ENCODE measurements at regions not wholly inside any gene's neighbourhood (a gene's known extent, or its start where the extent isn't known, plus 50 kb on each side); places are given as distances from the start of the nearest gene placed in this dataset.
A peak's percentile ranks its signal among the peaks of the same experiment; 100 is the strongest.

- ChIA-PET CTCF (ENCODE audit: low intra/inter-chr PET ratio, low total read pairs) (no interaction called here), POLR2A (no interaction called here)
- DNase-seq (ENCODE audit: low spot score) (peak; percentile 77), FAIRE-seq (no peak), ATAC-seq (peak; percentile 86)
- H3K27ac ChIP-seq (ENCODE audit: extremely low read length, insufficient read depth, low read length): no peak overlapping the region
- H3K27me3 ChIP-seq (ENCODE audit: control insufficient read depth in 1 of 2, insufficient read depth in 2 of 2, low read length in 2 of 2): peaks cover 7 to 45% of the 10 kb centered on the region in 2 experiments; a peak in 4 of 5 replicates
- H3K36me3 ChIP-seq (replicated peaks in 1 of 2; ENCODE audit: control insufficient read depth in 1 of 2, insufficient read depth in 2 of 2, low read length in 2 of 2): no peaks in the 10 kb centered on the region
- no peak overlapping the region for H3K4me3 ChIP-seq (replicated peaks in 1 of 3; ENCODE audit: insufficient read depth in 1 of 3, low read depth in 2 of 3, low read length in 3 of 3)
- no peaks in the 10 kb centered on the region for H3K9me3 ChIP-seq (ENCODE audit: low read length)
- peaks cover 7% of the 10 kb centered on the region; the same call in 1 of the 2 replicates for H4K20me1 ChIP-seq (ENCODE audit: insufficient read depth, low read length)
- no peaks in the 10 kb centered on the region for H3K4me1 ChIP-seq (ENCODE audit: insufficient read depth, low read length)
- intact Hi-C loops (cut with micrococcal nuclease; ENCODE audit: unreplicated experiment): no loop called here
- WGBS (ENCODE audit: low lambda C conversion rate): 2% methylated on average over 5 of the region's 5 CpGs
- in situ Hi-C loops (cut with HindIII; ENCODE audit: extremely low pct_ligation_motif_present, low pct_unique_long_range_greater_than_20kb): no loop called here
- BruUV-seq (replicated peaks): no TSS peak
- no peak overlapping the region for H3K4me2 ChIP-seq (ENCODE audit: low read depth, low read length)
- no peaks in the 10 kb centered on the region for H3K79me2 ChIP-seq (ENCODE audit: insufficient read depth, low read length)
- no peak overlapping the region for H3K9ac ChIP-seq (ENCODE audit: insufficient read depth, low read depth, low read length)
- H2AFZ ChIP-seq (ENCODE audit: low read length): no peak overlapping the region
- TF ChIP-seq UBTF (CRISPR knock-in tag; IDR thresholded peaks at IDR 0.05) (no peak), ZNF644 (CRISPR knock-in tag; IDR thresholded peaks at IDR 0.05; ENCODE audit: low read depth) (0 out of 2 replicates have a peak, but pooled peaks have one; percentile 54), ZNF720 (CRISPR knock-in tag; IDR thresholded peaks at IDR 0.05) (no peak), ZNF879 (CRISPR knock-in tag; IDR thresholded peaks at IDR 0.05) (no peak), EP300 (IDR thresholded peaks at IDR 0.05; ENCODE audit: low read depth in 2 of 2, low read length in 2 of 2) (no peak), EP300 (CRISPR knock-in tag; IDR thresholded peaks at IDR 0.05; ENCODE audit: borderline replicate concordance) (peak; percentile 56), FOSL2 (CRISPR knock-in tag; IDR thresholded peaks at IDR 0.05) (peak; percentile 99), ATF7 (IDR thresholded peaks at IDR 0.05) (no peak), ATF7 (CRISPR knock-in tag; IDR thresholded peaks at IDR 0.05) (no peak), SOX13 (IDR thresholded peaks at IDR 0.05) (no peak), SOX13 (CRISPR knock-in tag; conservative IDR thresholded peaks at IDR 0.05 in 1 of 2, IDR thresholded peaks at IDR 0.05 in 1 of 2) (peak in 1 of 2 experiments; percentile 31; a peak in 1 of 4 replicates), GATAD2A (CRISPR knock-in tag; IDR thresholded peaks at IDR 0.05) (0 out of 2 replicates have a peak, but pooled peaks have one; percentile 40), KAT8 (CRISPR knock-in tag; IDR thresholded peaks at IDR 0.05) (0 out of 2 replicates have a peak, but pooled peaks have one; percentile 19), SAP130 (CRISPR knock-in tag; IDR thresholded peaks at IDR 0.05; ENCODE audit: low read depth) (peak; percentile 32; the same call in 1 of the 2 replicates), YEATS2 (CRISPR knock-in tag; IDR thresholded peaks at IDR 0.05; ENCODE audit: borderline replicate concordance) (0 out of 2 replicates have a peak, but pooled peaks have one; percentile 24), TEAD3 (CRISPR knock-in tag; optimal IDR thresholded peaks at IDR 0.05; ENCODE audit: borderline replicate concordance) (peak; percentile 72), HOXA5 (CRISPR knock-in tag; IDR thresholded peaks at IDR 0.05) (no peak), ZNF713 (CRISPR knock-in tag; IDR thresholded peaks at IDR 0.05) (no peak), ZBTB38 (CRISPR knock-in tag; IDR thresholded peaks at IDR 0.05) (no peak), MTA3 (CRISPR knock-in tag; IDR thresholded peaks at IDR 0.05) (no peak), ZNF234 (CRISPR knock-in tag; conservative IDR thresholded peaks at IDR 0.05) (no peak)
These were observed 78.8 kb upstream of the CRHR1 start for GRCh38 chr17:45705123-45706009.
